B cell (primary cell): ENCODE measurements at regions not wholly inside any gene's neighbourhood (a gene's known extent, or its start where the extent isn't known, plus 50 kb on each side); places are given as distances from the start of the nearest gene placed in this dataset.

Experiments
- ATAC-seq: fragments of 200-7000 bp; cut with Tn5 transposase; one replicate; pipeline ENCODE4 v1.10.0; 2021; ENCODE audit warnings: low read depth, mild to moderate bottlenecking, moderate number of reproducible peaks, moderate library complexity
- CTCF ChIA-PET: fragments of 350-600 bp; sonication (Branson Sonifier 250); formaldehyde crosslinking; loops from one replicate; lab custom pipeline; 2021; ENCODE audit warnings: antibody characterized with exemption, inconsistent platforms; lab: Charles Lee
- POLR2A ChIA-PET: fragments of 350-600 bp; sonication (Branson Sonifier 250); formaldehyde crosslinking; loops from one replicate; lab custom pipeline; 2021; ENCODE audit warnings: antibody characterized with exemption; lab: Charles Lee
- DNase-seq: peaks from one replicate; pipeline ENCODE4 v3.0.0; 2013
- H2AFZ ChIP-seq: 2 replicates; pipeline ENCODE4 v1.6.1; 2012; ENCODE audit warnings: mild to moderate bottlenecking, low read depth, low read length; ENCODE audit not compliant: insufficient read depth, poor library complexity, severe bottlenecking
- H3K27ac ChIP-seq, 2 donors: 1 replicate in 1 of 2; 2 replicates in 1 of 2; pipeline ENCODE4 v1.5.1; 2012 to 2013; ENCODE audit warnings: low read length in 2 of 2, mild to moderate bottlenecking in 2 of 2, moderate library complexity in 1 of 2
- H3K27me3 ChIP-seq, 4 experiments: fragments of 200-600 bp in 1 of 4; sonication (generic) in 1 of 4; replicated peaks in 1 of 4; 1 replicate in 2 of 4; 2 replicates in 2 of 4; pipeline versions ENCODE4 v1.6.1 to v1.7.0; 2013 to 2016; ENCODE audit warnings: low read length in 3 of 4, mild to moderate bottlenecking in 2 of 4, mixed read lengths in 1 of 4, moderate library complexity in 1 of 4; ENCODE audit not compliant: insufficient read depth in 4 of 4, control insufficient read depth in 3 of 4; ENCODE audit errors: control extremely low read depth in 1 of 4
- H3K36me3 ChIP-seq, 2 experiments: replicated peaks in 1 of 2; 1 replicate in 1 of 2; 2 replicates in 1 of 2; pipeline versions ENCODE4 v1.6.1 to v1.7.1; 2013; ENCODE audit warnings: low read length in 1 of 2; ENCODE audit not compliant: insufficient read depth in 2 of 2, control insufficient read depth in 1 of 2; ENCODE audit errors: control extremely low read depth in 1 of 2, extremely low read depth in 1 of 2
- H3K4me1 ChIP-seq, 2 donors: fragments of 200-600 bp in 1 of 2; sonication (generic) in 1 of 2; 1 replicate in 1 of 2; 2 replicates in 1 of 2; pipeline versions ENCODE4 v1.5.1 to v1.6.1; 2013 to 2017; ENCODE audit warnings: low read length in 2 of 2; ENCODE audit not compliant: control insufficient read depth in 2 of 2, insufficient read depth in 2 of 2
- H3K4me2 ChIP-seq: replicated peaks from 2 replicates; pipeline ENCODE3; 2012; ENCODE audit warnings: mild to moderate bottlenecking, low read depth, low read length; ENCODE audit not compliant: poor library complexity, severe bottlenecking
- H3K4me3 ChIP-seq, 5 experiments: fragments of 200-600 bp in 1 of 5; sonication (generic) in 1 of 5; 1 replicate in 3 of 5; 2 replicates in 2 of 5; pipeline versions ENCODE4 v1.5.1 to v1.7.0; 2011 to 2016; ENCODE audit warnings: low read length in 4 of 5, mild to moderate bottlenecking in 4 of 5, low read depth in 2 of 5, control low read depth in 1 of 5, moderate library complexity in 1 of 5; ENCODE audit not compliant: insufficient read depth in 1 of 5; ENCODE audit errors: control extremely low read depth in 1 of 5, extremely low read depth in 1 of 5
- H3K79me2 ChIP-seq: fragments of 200-600 bp; sonication (generic); one replicate; pipeline ENCODE4 v1.6.0; 2016; ENCODE audit warnings: low read length; ENCODE audit not compliant: control insufficient read depth, insufficient read depth
- H3K9ac ChIP-seq: fragments of 200-600 bp; sonication (generic); 2 replicates; pipeline ENCODE4 v1.6.1; 2017; ENCODE audit warnings: mild to moderate bottlenecking, low read length, moderate library complexity
- H3K9me3 ChIP-seq, 3 donors: one replicate each; pipeline versions ENCODE4 v1.6.1 to v1.7.1; 2013; ENCODE audit warnings: low read length in 2 of 3; ENCODE audit not compliant: control insufficient read depth in 2 of 3, insufficient read depth in 1 of 3; ENCODE audit errors: control extremely low read depth in 1 of 3
- H4K20me1 ChIP-seq: 2 replicates; pipeline ENCODE4 v1.6.0; 2012; ENCODE audit warnings: mild to moderate bottlenecking, low read length; ENCODE audit not compliant: insufficient read depth, control insufficient read depth, poor library complexity, severe bottlenecking
- H3K27ac Mint-ChIP-seq: one replicate; pipeline ENCODE4 v1.8.0; 2021; ENCODE audit warnings: mixed read lengths
- H3K27me3 Mint-ChIP-seq: one replicate; pipeline ENCODE4 v1.8.0; 2021; ENCODE audit warnings: mixed read lengths
- H3K4me1 Mint-ChIP-seq: one replicate; pipeline ENCODE4 v1.8.0; 2021; ENCODE audit warnings: mixed read lengths
- H3K4me3 Mint-ChIP-seq: one replicate; pipeline ENCODE4 v1.8.0; 2021; ENCODE audit warnings: mixed read lengths
- H3K9me3 Mint-ChIP-seq: one replicate; pipeline ENCODE4 v1.8.0; 2022; ENCODE audit warnings: mixed read lengths; ENCODE audit not compliant: insufficient read depth
- EZH2 ChIP-seq: IDR thresholded peaks from 2 replicates; pipeline ENCODE4 v1.6.1; 2012; ENCODE audit warnings: borderline replicate concordance, low read depth, mild to moderate bottlenecking, moderate library complexity, low read length; ENCODE audit not compliant: insufficient read depth, poor library complexity, severe bottlenecking
- WGBS: methylation state at CpG from one replicate; pipeline ENCODE4 v1.1.5; 2013; ENCODE audit warnings: missing lambda C conversion rate; ENCODE audit not compliant: insufficient coverage; 5-methylcytosine and 5-hydroxymethylcytosine counted together
- intact Hi-C: fragments of 100-400 bp; cut with micrococcal nuclease; formaldehyde crosslinking; loops from one replicate; pipeline ENCODE4 v1.10.0; 2022
- TF ChIP-seq, protein P1 (sequence below): fragments of 200-600 bp; IDR thresholded peaks from one replicate; pipeline ENCODE4 v1.8.0; 2022; ENCODE audit warnings: antibody characterized with exemption, mild to moderate bottlenecking

GRCh38 chr10:43922335-43923280 is 273.9 kb upstream of the ZNF32 start:
- no peak overlapping the region for H3K27ac Mint-ChIP-seq
- Histone ChIP-seq H3K27ac (no peak overlapping the region), H2AFZ (no peak overlapping the region), H3K36me3 (no peaks in the 10 kb centered on the region), H3K27me3 (peaks cover 0 to 3% (median 0%) of the 10 kb centered on the region in 4 experiments), H3K9ac (no peak overlapping the region), H3K4me3 (no peak overlapping the region), H3K79me2 (no peaks in the 10 kb centered on the region), H4K20me1 (no peaks in the 10 kb centered on the region), H3K9me3 (peaks cover 0 to 6% (median 0%) of the 10 kb centered on the region in 3 donors), H3K4me1 (no peaks in the 10 kb centered on the region), H3K4me2 (no peak overlapping the region)
- ChIA-PET CTCF (no interaction called here), POLR2A (no interaction called here)
- 61% methylated on average over 6 of the region's 9 CpGs for WGBS
- DNase-seq (no peak), ATAC-seq (no peak)
- no peaks in the 10 kb centered on the region for H3K4me1 Mint-ChIP-seq
- H3K9me3 Mint-ChIP-seq: no peaks in the 10 kb centered on the region
- intact Hi-C loops: no loop called here
- no peak overlapping the region for H3K4me3 Mint-ChIP-seq
- TF ChIP-seq, protein P1, sequence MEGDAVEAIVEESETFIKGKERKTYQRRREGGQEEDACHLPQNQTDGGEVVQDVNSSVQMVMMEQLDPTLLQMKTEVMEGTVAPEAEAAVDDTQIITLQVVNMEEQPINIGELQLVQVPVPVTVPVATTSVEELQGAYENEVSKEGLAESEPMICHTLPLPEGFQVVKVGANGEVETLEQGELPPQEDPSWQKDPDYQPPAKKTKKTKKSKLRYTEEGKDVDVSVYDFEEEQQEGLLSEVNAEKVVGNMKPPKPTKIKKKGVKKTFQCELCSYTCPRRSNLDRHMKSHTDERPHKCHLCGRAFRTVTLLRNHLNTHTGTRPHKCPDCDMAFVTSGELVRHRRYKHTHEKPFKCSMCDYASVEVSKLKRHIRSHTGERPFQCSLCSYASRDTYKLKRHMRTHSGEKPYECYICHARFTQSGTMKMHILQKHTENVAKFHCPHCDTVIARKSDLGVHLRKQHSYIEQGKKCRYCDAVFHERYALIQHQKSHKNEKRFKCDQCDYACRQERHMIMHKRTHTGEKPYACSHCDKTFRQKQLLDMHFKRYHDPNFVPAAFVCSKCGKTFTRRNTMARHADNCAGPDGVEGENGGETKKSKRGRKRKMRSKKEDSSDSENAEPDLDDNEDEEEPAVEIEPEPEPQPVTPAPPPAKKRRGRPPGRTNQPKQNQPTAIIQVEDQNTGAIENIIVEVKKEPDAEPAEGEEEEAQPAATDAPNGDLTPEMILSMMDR: no peak
- H3K27me3 Mint-ChIP-seq: no peaks in the 10 kb centered on the region

DNA sequence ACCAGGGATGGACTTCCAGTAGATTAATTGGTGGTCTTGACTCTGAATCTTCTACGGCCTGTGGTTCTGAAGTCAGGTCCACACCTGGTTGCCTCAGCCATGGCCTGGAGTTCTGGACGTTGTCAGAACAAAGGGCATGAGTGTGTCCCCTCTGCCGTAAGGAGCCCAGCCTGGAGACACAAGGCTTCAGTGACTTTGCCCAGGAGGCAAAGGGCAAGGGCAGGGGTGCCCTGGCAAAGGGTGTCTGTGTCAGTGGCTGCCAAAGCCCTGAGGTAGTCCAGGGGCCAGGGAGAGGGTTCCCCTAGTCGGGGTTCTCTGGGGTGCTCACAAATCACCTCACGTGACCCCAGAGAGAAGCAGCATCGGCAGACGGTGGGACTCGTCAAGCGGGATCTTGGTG is 273.2 kb upstream of the ZNF32 start:
- Histone ChIP-seq H4K20me1 (no peaks in the 10 kb centered on the region), H3K36me3 (no peaks in the 10 kb centered on the region), H3K9ac (no peak overlapping the region), H3K9me3 (peaks cover 0 to 6% (median 0%) of the 10 kb centered on the region in 3 donors), H3K27ac (no peak overlapping the region), H3K4me3 (no peak overlapping the region), H3K4me2 (no peak overlapping the region), H3K4me1 (no peaks in the 10 kb centered on the region), H3K79me2 (no peaks in the 10 kb centered on the region), H3K27me3 (peaks cover 0 to 3% (median 0%) of the 10 kb centered on the region in 4 experiments), H2AFZ (no peak overlapping the region)
- CTCF ChIA-PET: no interaction called here
- ATAC-seq (no peak), DNase-seq (no peak)
- H3K9me3 Mint-ChIP-seq: no peaks in the 10 kb centered on the region
- TF ChIP-seq, protein P1: no peak
- TF ChIP-seq EZH2: no peak
- H3K4me1 Mint-ChIP-seq: no peaks in the 10 kb centered on the region
- H3K4me3 Mint-ChIP-seq: no peak overlapping the region
- intact Hi-C loops: no loop called here
- WGBS: 90% methylated on average over 3 of the region's 9 CpGs
- POLR2A ChIA-PET: no interaction called here
- no peak overlapping the region for H3K27ac Mint-ChIP-seq
- H3K27me3 Mint-ChIP-seq: no peaks in the 10 kb centered on the region
